ENCODE measurements at regions not wholly inside any gene's neighbourhood (a gene's known extent, or its start where the extent isn't known, plus 50 kb on each side); places are given as distances from the start of the nearest gene placed in this dataset.

DNA sequence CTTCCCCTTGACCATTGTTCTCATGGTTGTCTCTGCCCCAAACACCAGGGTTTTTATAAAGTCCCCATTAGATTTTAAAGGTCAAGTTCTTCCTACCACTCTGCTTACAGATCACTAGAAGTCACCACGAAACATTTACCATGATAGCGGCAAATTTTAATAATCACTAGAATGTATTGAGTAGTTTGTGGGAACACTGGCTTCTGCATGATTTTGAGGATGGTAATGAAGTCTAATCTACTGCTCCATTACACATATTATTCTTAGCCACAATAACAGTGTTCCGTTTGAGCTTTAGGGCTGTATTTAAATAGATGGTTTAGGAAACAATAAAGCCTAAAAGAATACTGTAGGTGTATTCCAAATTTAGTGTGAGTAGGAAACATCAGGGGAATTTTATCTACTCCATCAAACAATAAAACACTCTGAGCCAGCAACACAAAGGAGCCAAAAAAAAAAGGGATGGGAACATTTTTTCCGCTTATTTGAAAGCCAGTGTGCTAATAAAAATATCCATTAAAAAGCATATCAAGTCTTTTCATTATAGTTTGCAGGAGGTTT lies 49.7 kb downstream of the KLF12 start:
- H3K9me3 ChIP-seq (ENCODE audit: insufficient read depth, low read length), result no peaks in the 10 kb centered on the region
- H3K27me3 ChIP-seq (ENCODE audit: insufficient read depth, insufficient read length), result no peaks in the 10 kb centered on the region
- H3K36me3 ChIP-seq (ENCODE audit: insufficient read depth, insufficient read length, low read length), result no peaks in the 10 kb centered on the region
- TF ChIP-seq YY1 (IDR thresholded peaks at IDR 0.05; ENCODE audit: insufficient read depth, insufficient read length) (no peak), ZNF274 (IDR thresholded peaks at IDR 0.05; ENCODE audit: low read depth, low read length) (no peak), SUZ12 (IDR thresholded peaks at IDR 0.05; ENCODE audit: extremely low read depth, insufficient read depth, insufficient read length) (no peak)
- DNase-seq (ENCODE audit: low read depth, low spot score), result no peak
- H3K4me3 ChIP-seq (ENCODE audit: insufficient read length, low read depth), result no peak overlapping the region
- no peak overlapping the region for H3K9ac ChIP-seq (ENCODE audit: insufficient read length, low read depth)
- H3K4me1 ChIP-seq (ENCODE audit: insufficient read depth, insufficient read length), result no peaks in the 10 kb centered on the region

DNA sequence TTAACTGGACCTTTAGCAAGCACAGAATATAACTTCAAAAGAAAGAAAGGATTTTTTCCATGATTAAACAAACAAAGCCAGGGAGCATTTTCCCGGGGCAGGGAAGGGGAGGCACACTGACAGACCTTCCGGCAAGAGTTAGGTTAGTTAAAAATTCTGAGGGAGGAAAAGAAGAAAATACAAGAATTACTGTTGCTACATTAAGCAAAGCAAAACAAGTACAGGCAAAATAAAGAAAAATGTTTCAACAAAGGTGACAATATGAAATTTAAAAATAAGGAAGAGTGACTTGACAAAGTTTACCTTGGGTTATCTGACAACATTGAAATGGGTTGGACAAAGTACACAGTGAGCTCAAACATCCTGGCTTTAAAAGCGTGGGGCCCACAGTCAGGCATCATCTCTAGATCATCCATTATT lies 51.5 kb downstream of the KLF12 start:
- TF ChIP-seq ZNF274 (IDR thresholded peaks at IDR 0.05; ENCODE audit: low read depth, low read length), result no peak
- TF ChIP-seq SUZ12 (IDR thresholded peaks at IDR 0.05; ENCODE audit: extremely low read depth, insufficient read depth, insufficient read length), result no peak
- no peak for TF ChIP-seq YY1 (IDR thresholded peaks at IDR 0.05; ENCODE audit: insufficient read depth, insufficient read length)
- Histone ChIP-seq H3K9ac (ENCODE audit: insufficient read length, low read depth) (no peak overlapping the region), H3K9me3 (ENCODE audit: insufficient read depth, low read length) (no peaks in the 10 kb centered on the region), H3K27me3 (ENCODE audit: insufficient read depth, insufficient read length) (no peaks in the 10 kb centered on the region), H3K4me1 (ENCODE audit: insufficient read depth, insufficient read length) (no peaks in the 10 kb centered on the region), H3K36me3 (ENCODE audit: insufficient read depth, insufficient read length, low read length) (no peaks in the 10 kb centered on the region), H3K4me3 (ENCODE audit: insufficient read length, low read depth) (no peak overlapping the region)
- DNase-seq (ENCODE audit: low read depth, low spot score), result no peak

DNA sequence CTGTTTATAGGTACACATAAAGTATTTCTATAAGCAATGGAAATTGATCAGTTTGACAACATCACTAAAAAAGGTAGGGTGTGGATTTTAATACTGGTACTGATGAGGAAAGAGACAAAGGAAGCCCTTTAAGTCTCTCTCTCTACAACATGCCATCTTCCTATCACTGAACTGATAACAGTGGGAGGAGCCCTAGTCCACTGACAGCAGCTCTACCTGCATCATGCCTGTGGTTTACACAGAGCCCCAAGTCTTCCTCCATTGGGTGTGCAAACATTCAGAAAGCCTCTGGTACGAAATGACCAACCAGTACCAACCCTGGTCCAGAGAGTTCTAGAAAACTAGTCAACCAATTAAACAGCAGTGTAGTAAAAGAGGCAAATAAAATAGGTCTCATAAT lies 53.4 kb downstream of the KLF12 start:
- Histone ChIP-seq H3K9ac (ENCODE audit: insufficient read length, low read depth) (no peak overlapping the region), H3K4me1 (ENCODE audit: insufficient read depth, insufficient read length) (no peaks in the 10 kb centered on the region), H3K36me3 (ENCODE audit: insufficient read depth, insufficient read length, low read length) (no peaks in the 10 kb centered on the region), H3K27me3 (ENCODE audit: insufficient read depth, insufficient read length) (no peaks in the 10 kb centered on the region), H3K9me3 (ENCODE audit: insufficient read depth, low read length) (no peaks in the 10 kb centered on the region), H3K4me3 (ENCODE audit: insufficient read length, low read depth) (no peak overlapping the region)
- DNase-seq (ENCODE audit: low read depth, low spot score), result no peak
- no peak for TF ChIP-seq ZNF274 (IDR thresholded peaks at IDR 0.05; ENCODE audit: low read depth, low read length)
- TF ChIP-seq YY1 (IDR thresholded peaks at IDR 0.05; ENCODE audit: insufficient read depth, insufficient read length), result no peak
- TF ChIP-seq SUZ12 (IDR thresholded peaks at IDR 0.05; ENCODE audit: extremely low read depth, insufficient read depth, insufficient read length), result no peak

DNA sequence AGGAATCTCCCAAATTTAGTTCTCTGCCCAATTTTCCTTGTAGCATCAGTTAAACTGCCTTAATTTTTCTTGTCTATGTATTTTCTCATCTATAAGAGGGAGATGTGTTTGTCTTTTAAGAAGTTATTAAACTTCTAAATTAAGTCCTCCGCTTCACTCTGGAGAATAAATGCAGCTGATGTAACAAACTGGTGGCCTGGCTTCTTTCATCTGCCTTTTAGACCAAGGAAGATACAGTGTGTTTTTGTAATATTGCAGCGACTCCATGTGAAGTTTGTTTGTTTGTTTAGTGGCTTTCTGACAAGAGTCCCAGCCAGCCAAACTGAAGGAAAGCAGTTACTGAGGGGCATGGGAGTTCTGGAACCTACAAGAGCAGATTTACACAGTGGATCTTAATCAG lies 56.4 kb downstream of the KLF12 start:
- H3K9ac ChIP-seq (ENCODE audit: insufficient read length, low read depth), result no peak overlapping the region
- no peaks in the 10 kb centered on the region for H3K27me3 ChIP-seq (ENCODE audit: insufficient read depth, insufficient read length)
- no peaks in the 10 kb centered on the region for H3K9me3 ChIP-seq (ENCODE audit: insufficient read depth, low read length)
- no peak for TF ChIP-seq ZNF274 (IDR thresholded peaks at IDR 0.05; ENCODE audit: low read depth, low read length)
- TF ChIP-seq YY1 (IDR thresholded peaks at IDR 0.05; ENCODE audit: insufficient read depth, insufficient read length), result no peak
- no peak for TF ChIP-seq SUZ12 (IDR thresholded peaks at IDR 0.05; ENCODE audit: extremely low read depth, insufficient read depth, insufficient read length)
- DNase-seq (ENCODE audit: low read depth, low spot score), result no peak
- no peak overlapping the region for H3K4me3 ChIP-seq (ENCODE audit: insufficient read length, low read depth)
- no peaks in the 10 kb centered on the region for H3K4me1 ChIP-seq (ENCODE audit: insufficient read depth, insufficient read length)
- no peaks in the 10 kb centered on the region for H3K36me3 ChIP-seq (ENCODE audit: insufficient read depth, insufficient read length, low read length)

DNA sequence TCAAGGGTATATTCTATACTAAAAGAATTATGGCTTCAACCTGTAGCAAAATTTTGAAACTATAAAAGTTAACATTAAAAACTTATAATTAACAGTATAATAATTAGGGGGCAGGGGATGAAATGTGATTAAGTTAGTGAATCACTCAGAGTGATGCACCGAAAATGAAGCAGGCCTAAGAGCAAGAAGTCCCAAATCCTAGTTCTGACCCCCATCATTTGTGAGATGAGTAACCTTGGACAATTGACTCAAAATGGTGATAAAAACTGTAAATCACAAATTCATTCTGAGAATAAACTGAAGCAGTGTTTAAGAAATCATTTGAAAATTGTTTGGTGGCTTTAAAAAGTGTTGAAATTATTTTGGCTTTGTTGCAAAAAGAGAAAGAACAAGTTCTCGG lies 56.8 kb downstream of the KLF12 start:
- Histone ChIP-seq H3K36me3 (ENCODE audit: insufficient read depth, insufficient read length, low read length) (no peaks in the 10 kb centered on the region), H3K27me3 (ENCODE audit: insufficient read depth, insufficient read length) (no peaks in the 10 kb centered on the region), H3K9me3 (ENCODE audit: insufficient read depth, low read length) (no peaks in the 10 kb centered on the region), H3K4me3 (ENCODE audit: insufficient read length, low read depth) (no peak overlapping the region), H3K4me1 (ENCODE audit: insufficient read depth, insufficient read length) (no peaks in the 10 kb centered on the region), H3K9ac (ENCODE audit: insufficient read length, low read depth) (no peak overlapping the region)
- DNase-seq (ENCODE audit: low read depth, low spot score), result no peak
- TF ChIP-seq ZNF274 (IDR thresholded peaks at IDR 0.05; ENCODE audit: low read depth, low read length), result no peak
- no peak for TF ChIP-seq YY1 (IDR thresholded peaks at IDR 0.05; ENCODE audit: insufficient read depth, insufficient read length)
- TF ChIP-seq SUZ12 (IDR thresholded peaks at IDR 0.05; ENCODE audit: extremely low read depth, insufficient read depth, insufficient read length), result no peak

DNA sequence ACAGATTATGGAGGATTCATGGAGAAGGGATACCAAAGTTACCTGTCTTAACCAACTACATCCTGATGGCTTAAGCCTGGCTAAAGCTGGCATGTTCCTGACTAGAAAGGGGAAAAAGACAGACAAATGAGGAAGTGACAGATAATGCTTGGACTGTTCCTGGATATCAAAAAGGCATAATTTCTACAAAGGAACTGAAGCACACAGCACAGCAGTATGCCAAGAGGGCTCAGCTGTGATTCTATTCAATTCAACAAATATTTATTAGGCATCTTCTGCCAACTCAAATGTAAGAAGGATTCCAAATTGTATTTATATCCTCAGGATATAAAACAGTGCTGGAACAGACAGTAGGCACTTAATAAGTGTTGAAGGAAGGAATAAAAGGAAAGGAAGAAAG lies 59.5 kb downstream of the KLF12 start:
- no peak for DNase-seq (ENCODE audit: low read depth, low spot score)
- H3K36me3 ChIP-seq (ENCODE audit: insufficient read depth, insufficient read length, low read length), result no peaks in the 10 kb centered on the region
- no peak overlapping the region for H3K4me3 ChIP-seq (ENCODE audit: insufficient read length, low read depth)
- TF ChIP-seq ZNF274 (IDR thresholded peaks at IDR 0.05; ENCODE audit: low read depth, low read length) (no peak), YY1 (IDR thresholded peaks at IDR 0.05; ENCODE audit: insufficient read depth, insufficient read length) (no peak), SUZ12 (IDR thresholded peaks at IDR 0.05; ENCODE audit: extremely low read depth, insufficient read depth, insufficient read length) (no peak)
- no peaks in the 10 kb centered on the region for H3K27me3 ChIP-seq (ENCODE audit: insufficient read depth, insufficient read length)
- H3K9me3 ChIP-seq (ENCODE audit: insufficient read depth, low read length), result no peaks in the 10 kb centered on the region
- H3K4me1 ChIP-seq (ENCODE audit: insufficient read depth, insufficient read length), result no peaks in the 10 kb centered on the region
- H3K9ac ChIP-seq (ENCODE audit: insufficient read length, low read depth), result no peak overlapping the region

DNA sequence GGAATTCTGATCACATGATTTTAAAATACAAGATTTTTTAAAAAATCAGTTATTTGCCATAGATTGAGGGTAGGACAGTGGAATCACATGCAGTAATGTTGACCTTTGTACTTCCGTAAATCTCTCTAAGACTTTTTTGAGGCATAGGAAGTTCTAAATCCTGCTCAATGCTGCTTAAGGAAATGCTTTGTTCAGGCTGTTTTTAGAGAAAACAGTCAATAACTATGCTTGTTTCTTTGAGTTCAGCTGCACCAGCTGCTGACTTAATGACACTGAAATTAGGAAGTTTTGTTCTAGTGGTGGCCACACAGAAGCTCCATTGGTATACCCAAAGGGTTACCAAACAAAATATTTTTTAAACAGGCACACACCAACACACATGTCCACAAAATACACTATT lies 60.9 kb downstream of the KLF12 start:
- Histone ChIP-seq H3K36me3 (ENCODE audit: insufficient read depth, insufficient read length, low read length) (no peaks in the 10 kb centered on the region), H3K4me1 (ENCODE audit: insufficient read depth, insufficient read length) (no peaks in the 10 kb centered on the region), H3K9me3 (ENCODE audit: insufficient read depth, low read length) (no peaks in the 10 kb centered on the region), H3K27me3 (ENCODE audit: insufficient read depth, insufficient read length) (no peaks in the 10 kb centered on the region), H3K9ac (ENCODE audit: insufficient read length, low read depth) (no peak overlapping the region), H3K4me3 (ENCODE audit: insufficient read length, low read depth) (no peak overlapping the region)
- no peak for DNase-seq (ENCODE audit: low read depth, low spot score)
- TF ChIP-seq ZNF274 (IDR thresholded peaks at IDR 0.05; ENCODE audit: low read depth, low read length), result no peak
- TF ChIP-seq YY1 (IDR thresholded peaks at IDR 0.05; ENCODE audit: insufficient read depth, insufficient read length), result no peak
- TF ChIP-seq SUZ12 (IDR thresholded peaks at IDR 0.05; ENCODE audit: extremely low read depth, insufficient read depth, insufficient read length), result no peak
